ENCODE measurements at regions not wholly inside any gene's neighbourhood (a gene's known extent, or its start where the extent isn't known, plus 50 kb on each side); places are given as distances from the start of the nearest gene placed in this dataset.

GRCh38 chr4:28890949-28891775 is 1829.0 kb upstream of the PCDH7 start:
- TF ChIP-seq CTBP1 (IDR thresholded peaks at IDR 0.05; ENCODE audit: borderline replicate concordance) (no peak), FOXA1 (IDR thresholded peaks at IDR 0.05) (no peak), LEF1 (IDR thresholded peaks at IDR 0.05; ENCODE audit: borderline replicate concordance) (no peak)
- ChIA-PET POLR2A (no interaction called here), CTCF (no interaction called here)
- no peak for DNase-seq (ENCODE audit: extremely low spot score)

GRCh38 chr4:28913466-28913865 is 1806.7 kb upstream of the PCDH7 start:
- no peak for DNase-seq (ENCODE audit: extremely low spot score)
- ChIA-PET POLR2A (no interaction called here), CTCF (no interaction called here)
- no peak for TF ChIP-seq HDGF (IDR thresholded peaks at IDR 0.05; ENCODE audit: borderline replicate concordance)
- no peak for TF ChIP-seq PKNOX1 (IDR thresholded peaks at IDR 0.05)
- TF ChIP-seq SP1 (IDR thresholded peaks at IDR 0.05), result no peak
- TF ChIP-seq FOXM1 (IDR thresholded peaks at IDR 0.05; ENCODE audit: borderline replicate concordance), result no peak
- no peak for TF ChIP-seq FOXA1 (IDR thresholded peaks at IDR 0.05)
- TF ChIP-seq CTBP1 (IDR thresholded peaks at IDR 0.05; ENCODE audit: borderline replicate concordance), result no peak
- TF ChIP-seq BHLHE40 (IDR thresholded peaks at IDR 0.05; ENCODE audit: borderline replicate concordance), result no peak
- TF ChIP-seq ELF4 (IDR thresholded peaks at IDR 0.05), result no peak
- TF ChIP-seq SUZ12 (IDR thresholded peaks at IDR 0.05), result no peak
- no peak for TF ChIP-seq L3MBTL2 (conservative IDR thresholded peaks at IDR 0.05)
- TF ChIP-seq FOXK2 (IDR thresholded peaks at IDR 0.05), result no peak
- TF ChIP-seq TARDBP (IDR thresholded peaks at IDR 0.05), result no peak
- no peak for TF ChIP-seq ZNF384 (IDR thresholded peaks at IDR 0.05)
- no peak for TF ChIP-seq ARNT (IDR thresholded peaks at IDR 0.05)
- no peak for TF ChIP-seq LEF1 (IDR thresholded peaks at IDR 0.05; ENCODE audit: borderline replicate concordance)
- TF ChIP-seq NFRKB (IDR thresholded peaks at IDR 0.05), result no peak

GRCh38 chr4:28916585-28916984 is 1803.6 kb upstream of the PCDH7 start:
- ChIA-PET POLR2A (no interaction called here), CTCF (no interaction called here)
- no peak for DNase-seq (ENCODE audit: extremely low spot score)
- no peak for TF ChIP-seq BHLHE40 (IDR thresholded peaks at IDR 0.05; ENCODE audit: borderline replicate concordance)
- no peak for TF ChIP-seq SUZ12 (IDR thresholded peaks at IDR 0.05)
- no peak for TF ChIP-seq ARNT (IDR thresholded peaks at IDR 0.05)
- TF ChIP-seq L3MBTL2 (conservative IDR thresholded peaks at IDR 0.05), result no peak
- no peak for TF ChIP-seq ELF4 (IDR thresholded peaks at IDR 0.05)
- no peak for TF ChIP-seq CTBP1 (IDR thresholded peaks at IDR 0.05; ENCODE audit: borderline replicate concordance)
- no peak for TF ChIP-seq LEF1 (IDR thresholded peaks at IDR 0.05; ENCODE audit: borderline replicate concordance)
- no peak for TF ChIP-seq HDGF (IDR thresholded peaks at IDR 0.05; ENCODE audit: borderline replicate concordance)
- TF ChIP-seq ZNF384 (IDR thresholded peaks at IDR 0.05), result no peak
- no peak for TF ChIP-seq SP1 (IDR thresholded peaks at IDR 0.05)
- no peak for TF ChIP-seq FOXK2 (IDR thresholded peaks at IDR 0.05)
- no peak for TF ChIP-seq FOXM1 (IDR thresholded peaks at IDR 0.05; ENCODE audit: borderline replicate concordance)
- TF ChIP-seq TARDBP (IDR thresholded peaks at IDR 0.05), result no peak

GRCh38 chr4:28918871-28919270 is 1801.3 kb upstream of the PCDH7 start:
- POLR2A ChIA-PET, result no interaction called here
- no peak for DNase-seq (ENCODE audit: extremely low spot score)
- CTCF ChIA-PET, result no interaction called here
- TF ChIP-seq ARNT (IDR thresholded peaks at IDR 0.05) (no peak), FOXM1 (IDR thresholded peaks at IDR 0.05; ENCODE audit: borderline replicate concordance) (no peak), FOXA1 (IDR thresholded peaks at IDR 0.05) (no peak), LEF1 (IDR thresholded peaks at IDR 0.05; ENCODE audit: borderline replicate concordance) (no peak), SUZ12 (IDR thresholded peaks at IDR 0.05) (no peak), PKNOX1 (IDR thresholded peaks at IDR 0.05) (no peak), HDGF (IDR thresholded peaks at IDR 0.05; ENCODE audit: borderline replicate concordance) (no peak), TARDBP (IDR thresholded peaks at IDR 0.05) (no peak), ZNF384 (IDR thresholded peaks at IDR 0.05) (no peak), L3MBTL2 (conservative IDR thresholded peaks at IDR 0.05) (no peak), BHLHE40 (IDR thresholded peaks at IDR 0.05; ENCODE audit: borderline replicate concordance) (no peak), FOXK2 (IDR thresholded peaks at IDR 0.05) (no peak), NFRKB (IDR thresholded peaks at IDR 0.05) (no peak)

- no peak for DNase-seq (ENCODE audit: extremely low spot score)
- CTCF ChIA-PET, result no interaction called here
- POLR2A ChIA-PET, result interaction anchor here (0.6 kb wide), 1 partner anchor 11 kb away, joined by 3 read pairs; no protein-coding TSS in a partner anchor
- TF ChIP-seq ELF4 (IDR thresholded peaks at IDR 0.05) (no peak), LEF1 (IDR thresholded peaks at IDR 0.05; ENCODE audit: borderline replicate concordance) (no peak)
Observed at GRCh38 chr4:28921886-28922285, 1798.3 kb upstream of the PCDH7 start.

GRCh38 chr4:28926156-28926555 is 1794.0 kb upstream of the PCDH7 start:
- no peak for DNase-seq (ENCODE audit: extremely low spot score)
- POLR2A ChIA-PET, result no interaction called here
- TF ChIP-seq FOXK2 (IDR thresholded peaks at IDR 0.05), result no peak
- TF ChIP-seq TARDBP (IDR thresholded peaks at IDR 0.05), result no peak
- no peak for TF ChIP-seq FOXA1 (IDR thresholded peaks at IDR 0.05)
- TF ChIP-seq NFRKB (IDR thresholded peaks at IDR 0.05), result no peak
- no peak for TF ChIP-seq SUZ12 (IDR thresholded peaks at IDR 0.05)
- TF ChIP-seq FOXM1 (IDR thresholded peaks at IDR 0.05; ENCODE audit: borderline replicate concordance), result no peak
- TF ChIP-seq BHLHE40 (IDR thresholded peaks at IDR 0.05; ENCODE audit: borderline replicate concordance), result no peak
- TF ChIP-seq CTBP1 (IDR thresholded peaks at IDR 0.05; ENCODE audit: borderline replicate concordance), result no peak
- no peak for TF ChIP-seq ZNF384 (IDR thresholded peaks at IDR 0.05)
- CTCF ChIA-PET, result no interaction called here

GRCh38 chr4:28942631-28943030 is 1777.5 kb upstream of the PCDH7 start:
- POLR2A ChIA-PET, result no interaction called here

More at GRCh38 chr4:28942631-28943030, 1777.5 kb upstream of the PCDH7 start:
- DNase-seq (ENCODE audit: extremely low spot score), result no peak
- CTCF ChIA-PET, result interaction anchor here (0.7 kb wide), 1 partner anchor 9 kb away, joined by 3 read pairs; no protein-coding TSS in a partner anchor
- TF ChIP-seq CTBP1 (IDR thresholded peaks at IDR 0.05; ENCODE audit: borderline replicate concordance) (no peak), PKNOX1 (IDR thresholded peaks at IDR 0.05) (no peak), TARDBP (IDR thresholded peaks at IDR 0.05) (no peak), SP1 (IDR thresholded peaks at IDR 0.05) (no peak)

Measured in HEK293T (cell line).